PC-9 (cell line): ENCODE measurements at regions not wholly inside any gene's neighbourhood (a gene's known extent, or its start where the extent isn't known, plus 50 kb on each side); places are given as distances from the start of the nearest gene placed in this dataset.

Experiments used
- EZH2 ChIP-seq: fragments of 200-600 bp; sonication (generic); IDR thresholded peaks from 2 replicates; pipeline ENCODE4 v1.8.0; 2017; ENCODE audit warnings: antibody characterized with exemption, low read depth
- TF ChIP-seq, protein P1 (sequence below): fragments of 200-600 bp; sonication (generic); conservative IDR thresholded peaks from 2 replicates; pipeline ENCODE4 v1.6.1; 2017; ENCODE audit warnings: mixed run types, antibody characterized with exemption, mild to moderate bottlenecking, moderate library complexity

DNA sequence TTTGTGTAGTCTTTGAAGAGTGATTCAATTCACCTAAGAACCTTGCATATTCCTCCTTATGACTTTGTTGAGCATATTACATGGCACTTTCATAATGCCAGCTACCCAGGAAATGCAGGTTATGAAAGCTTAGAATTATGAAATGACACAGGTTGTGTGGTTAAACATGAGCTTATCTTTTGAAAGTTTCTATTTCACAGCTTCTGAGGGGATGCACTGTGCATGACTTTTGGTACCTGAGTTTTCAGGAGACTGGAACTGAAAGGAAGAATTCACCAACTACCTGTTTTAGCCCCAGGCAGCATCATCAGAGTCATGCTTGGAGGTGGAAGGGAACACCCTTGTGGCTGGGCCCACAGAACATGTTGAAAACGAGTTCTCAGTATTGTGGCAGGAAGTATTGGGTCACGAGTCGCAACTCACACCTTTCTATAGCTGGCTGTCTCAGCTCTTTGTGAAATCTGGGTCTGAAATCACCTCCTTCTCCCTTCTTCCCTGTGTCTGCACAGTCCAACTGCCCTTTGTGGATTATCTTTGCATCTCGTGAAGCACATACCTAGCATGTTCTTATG is 228.2 kb downstream of the PTEN start:
- TF ChIP-seq, protein P1, sequence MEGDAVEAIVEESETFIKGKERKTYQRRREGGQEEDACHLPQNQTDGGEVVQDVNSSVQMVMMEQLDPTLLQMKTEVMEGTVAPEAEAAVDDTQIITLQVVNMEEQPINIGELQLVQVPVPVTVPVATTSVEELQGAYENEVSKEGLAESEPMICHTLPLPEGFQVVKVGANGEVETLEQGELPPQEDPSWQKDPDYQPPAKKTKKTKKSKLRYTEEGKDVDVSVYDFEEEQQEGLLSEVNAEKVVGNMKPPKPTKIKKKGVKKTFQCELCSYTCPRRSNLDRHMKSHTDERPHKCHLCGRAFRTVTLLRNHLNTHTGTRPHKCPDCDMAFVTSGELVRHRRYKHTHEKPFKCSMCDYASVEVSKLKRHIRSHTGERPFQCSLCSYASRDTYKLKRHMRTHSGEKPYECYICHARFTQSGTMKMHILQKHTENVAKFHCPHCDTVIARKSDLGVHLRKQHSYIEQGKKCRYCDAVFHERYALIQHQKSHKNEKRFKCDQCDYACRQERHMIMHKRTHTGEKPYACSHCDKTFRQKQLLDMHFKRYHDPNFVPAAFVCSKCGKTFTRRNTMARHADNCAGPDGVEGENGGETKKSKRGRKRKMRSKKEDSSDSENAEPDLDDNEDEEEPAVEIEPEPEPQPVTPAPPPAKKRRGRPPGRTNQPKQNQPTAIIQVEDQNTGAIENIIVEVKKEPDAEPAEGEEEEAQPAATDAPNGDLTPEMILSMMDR: no peak
- no peak for TF ChIP-seq EZH2
